ENCODE measurements at regions not wholly inside any gene's neighbourhood (a gene's known extent, or its start where the extent isn't known, plus 50 kb on each side); places are given as distances from the start of the nearest gene placed in this dataset.

GRCh38 chr2:52886556-52886955, 881.0 kb upstream of the CHAC2 start:
- TF ChIP-seq, protein P1, sequence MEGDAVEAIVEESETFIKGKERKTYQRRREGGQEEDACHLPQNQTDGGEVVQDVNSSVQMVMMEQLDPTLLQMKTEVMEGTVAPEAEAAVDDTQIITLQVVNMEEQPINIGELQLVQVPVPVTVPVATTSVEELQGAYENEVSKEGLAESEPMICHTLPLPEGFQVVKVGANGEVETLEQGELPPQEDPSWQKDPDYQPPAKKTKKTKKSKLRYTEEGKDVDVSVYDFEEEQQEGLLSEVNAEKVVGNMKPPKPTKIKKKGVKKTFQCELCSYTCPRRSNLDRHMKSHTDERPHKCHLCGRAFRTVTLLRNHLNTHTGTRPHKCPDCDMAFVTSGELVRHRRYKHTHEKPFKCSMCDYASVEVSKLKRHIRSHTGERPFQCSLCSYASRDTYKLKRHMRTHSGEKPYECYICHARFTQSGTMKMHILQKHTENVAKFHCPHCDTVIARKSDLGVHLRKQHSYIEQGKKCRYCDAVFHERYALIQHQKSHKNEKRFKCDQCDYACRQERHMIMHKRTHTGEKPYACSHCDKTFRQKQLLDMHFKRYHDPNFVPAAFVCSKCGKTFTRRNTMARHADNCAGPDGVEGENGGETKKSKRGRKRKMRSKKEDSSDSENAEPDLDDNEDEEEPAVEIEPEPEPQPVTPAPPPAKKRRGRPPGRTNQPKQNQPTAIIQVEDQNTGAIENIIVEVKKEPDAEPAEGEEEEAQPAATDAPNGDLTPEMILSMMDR (conservative IDR thresholded peaks at IDR 0.05; ENCODE audit: low read depth in 2 of 2): no peak
- no peak for TF ChIP-seq POLR2AphosphoS5 (IDR thresholded peaks at IDR 0.05; ENCODE audit: low read depth)
- no peak for TF ChIP-seq EZH2 (IDR thresholded peaks at IDR 0.05; ENCODE audit: low read depth, unreplicated experiment)
- no peak for TF ChIP-seq JUNB (IDR thresholded peaks at IDR 0.05; ENCODE audit: unreplicated experiment)
- no peak for TF ChIP-seq STAT1 (IDR thresholded peaks at IDR 0.05; ENCODE audit: unreplicated experiment)
- TF ChIP-seq, protein P2, sequence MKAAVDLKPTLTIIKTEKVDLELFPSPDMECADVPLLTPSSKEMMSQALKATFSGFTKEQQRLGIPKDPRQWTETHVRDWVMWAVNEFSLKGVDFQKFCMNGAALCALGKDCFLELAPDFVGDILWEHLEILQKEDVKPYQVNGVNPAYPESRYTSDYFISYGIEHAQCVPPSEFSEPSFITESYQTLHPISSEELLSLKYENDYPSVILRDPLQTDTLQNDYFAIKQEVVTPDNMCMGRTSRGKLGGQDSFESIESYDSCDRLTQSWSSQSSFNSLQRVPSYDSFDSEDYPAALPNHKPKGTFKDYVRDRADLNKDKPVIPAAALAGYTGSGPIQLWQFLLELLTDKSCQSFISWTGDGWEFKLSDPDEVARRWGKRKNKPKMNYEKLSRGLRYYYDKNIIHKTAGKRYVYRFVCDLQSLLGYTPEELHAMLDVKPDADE (IDR thresholded peaks at IDR 0.05): no peak
- TF ChIP-seq, protein P3, sequence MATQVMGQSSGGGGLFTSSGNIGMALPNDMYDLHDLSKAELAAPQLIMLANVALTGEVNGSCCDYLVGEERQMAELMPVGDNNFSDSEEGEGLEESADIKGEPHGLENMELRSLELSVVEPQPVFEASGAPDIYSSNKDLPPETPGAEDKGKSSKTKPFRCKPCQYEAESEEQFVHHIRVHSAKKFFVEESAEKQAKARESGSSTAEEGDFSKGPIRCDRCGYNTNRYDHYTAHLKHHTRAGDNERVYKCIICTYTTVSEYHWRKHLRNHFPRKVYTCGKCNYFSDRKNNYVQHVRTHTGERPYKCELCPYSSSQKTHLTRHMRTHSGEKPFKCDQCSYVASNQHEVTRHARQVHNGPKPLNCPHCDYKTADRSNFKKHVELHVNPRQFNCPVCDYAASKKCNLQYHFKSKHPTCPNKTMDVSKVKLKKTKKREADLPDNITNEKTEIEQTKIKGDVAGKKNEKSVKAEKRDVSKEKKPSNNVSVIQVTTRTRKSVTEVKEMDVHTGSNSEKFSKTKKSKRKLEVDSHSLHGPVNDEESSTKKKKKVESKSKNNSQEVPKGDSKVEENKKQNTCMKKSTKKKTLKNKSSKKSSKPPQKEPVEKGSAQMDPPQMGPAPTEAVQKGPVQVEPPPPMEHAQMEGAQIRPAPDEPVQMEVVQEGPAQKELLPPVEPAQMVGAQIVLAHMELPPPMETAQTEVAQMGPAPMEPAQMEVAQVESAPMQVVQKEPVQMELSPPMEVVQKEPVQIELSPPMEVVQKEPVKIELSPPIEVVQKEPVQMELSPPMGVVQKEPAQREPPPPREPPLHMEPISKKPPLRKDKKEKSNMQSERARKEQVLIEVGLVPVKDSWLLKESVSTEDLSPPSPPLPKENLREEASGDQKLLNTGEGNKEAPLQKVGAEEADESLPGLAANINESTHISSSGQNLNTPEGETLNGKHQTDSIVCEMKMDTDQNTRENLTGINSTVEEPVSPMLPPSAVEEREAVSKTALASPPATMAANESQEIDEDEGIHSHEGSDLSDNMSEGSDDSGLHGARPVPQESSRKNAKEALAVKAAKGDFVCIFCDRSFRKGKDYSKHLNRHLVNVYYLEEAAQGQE (IDR thresholded peaks at IDR 0.05; ENCODE audit: unreplicated experiment): no peak
- no peak for TF ChIP-seq ZNF114 (CRISPR knock-in tag; IDR thresholded peaks at IDR 0.05)
- TF ChIP-seq CREB1 (CRISPR knock-in tag; IDR thresholded peaks at IDR 0.05; ENCODE audit: low read depth): no peak
- no peak for TF ChIP-seq EZH2phosphoT487 (IDR thresholded peaks at IDR 0.05; ENCODE audit: unreplicated experiment)

Data from GM23338 (cell line).